OCI-LY7 (cell line): ENCODE measurements at regions not wholly inside any gene's neighbourhood (a gene's known extent, or its start where the extent isn't known, plus 50 kb on each side); places are given as distances from the start of the nearest gene placed in this dataset.

Experiments
- BruUV-seq: library from RNA; stranded (reverse); fragments of 400-500 nt; replicated peaks from 2 replicates; lab custom pipeline; 2021; lab: Mats Ljungman, UMichigan
- CTCF ChIA-PET: fragments of 300-600 bp; sonication (Branson Sonifier 250); formaldehyde crosslinking; loops from one replicate; lab custom pipeline; 2022; ENCODE audit warnings: antibody characterized with exemption; ENCODE audit not compliant: unreplicated experiment; lab: Charles Lee
- POLR2A ChIA-PET: fragments of 300-600 bp; sonication (Branson Sonifier 250); formaldehyde crosslinking; loops from one replicate; lab custom pipeline; 2022; ENCODE audit warnings: antibody characterized with exemption; lab: Charles Lee
- DNase-seq: peaks from one replicate; pipeline ENCODE4 v3.0.0-alpha.2; 2015; ENCODE audit warnings: low spot score
- H2AFZ ChIP-seq: fragments of 200-600 bp; sonication (generic), shearing (Covaris generic); 2 replicates; pipeline ENCODE4 v1.6.1; 2014; ENCODE audit warnings: mild to moderate bottlenecking, antibody characterized with exemption, low read length, moderate library complexity
- H3K27ac ChIP-seq: fragments of 200-600 bp; sonication (generic); 2 replicates; pipeline ENCODE4 v1.5.1; 2014; ENCODE audit warnings: mixed run types, low read depth, mild to moderate bottlenecking, moderate library complexity, low read length, inconsistent platforms; ENCODE audit not compliant: poor library complexity, severe bottlenecking
- H3K36me3 ChIP-seq: fragments of 200-600 bp; sonication (generic); 2 replicates; pipeline ENCODE4 v1.6.1; 2014; ENCODE audit warnings: mild to moderate bottlenecking, antibody characterized with exemption, low read length, moderate library complexity, mixed read lengths; ENCODE audit not compliant: insufficient read depth
- H3K4me1 ChIP-seq: fragments of 200-600 bp; sonication (generic); 2 replicates; pipeline ENCODE4 v1.5.1; 2014; ENCODE audit warnings: mild to moderate bottlenecking, low read length; ENCODE audit not compliant: insufficient read depth, poor library complexity, severe bottlenecking
- H3K4me2 ChIP-seq: fragments of 200-600 bp; sonication (generic); 2 replicates; pipeline ENCODE4 v1.6.1; 2014; ENCODE audit warnings: mild to moderate bottlenecking, low read length
- H3K4me3 ChIP-seq: fragments of 200-600 bp; sonication (generic); 2 replicates; pipeline ENCODE4 v1.5.1; 2014; ENCODE audit warnings: mild to moderate bottlenecking, low read depth, low read length; ENCODE audit not compliant: poor library complexity, severe bottlenecking
- H3K79me2 ChIP-seq: fragments of 200-600 bp; sonication (generic); 2 replicates; pipeline ENCODE4 v1.6.1; 2016; ENCODE audit warnings: low read depth, mild to moderate bottlenecking, low read length, moderate library complexity, mixed read lengths; ENCODE audit not compliant: insufficient read depth
- H3K9me2 ChIP-seq: fragments of 200-600 bp; sonication (generic); 2 replicates; pipeline ENCODE4 v1.6.1; 2016; ENCODE audit warnings: mild to moderate bottlenecking, low read length, mixed read lengths; ENCODE audit not compliant: insufficient read depth
- H3K9me3 ChIP-seq: fragments of 200-600 bp; sonication (generic); 2 replicates; pipeline ENCODE4 v1.6.1; 2014; ENCODE audit warnings: mild to moderate bottlenecking, mixed run types, low read length, mixed read lengths
- H4K20me1 ChIP-seq: fragments of 200-600 bp; sonication (generic); 2 replicates; pipeline ENCODE4 v1.6.1; 2014; ENCODE audit warnings: mild to moderate bottlenecking, antibody characterized with exemption, low read length, moderate library complexity, mixed read lengths; ENCODE audit not compliant: insufficient read depth
- CTCF ChIP-seq: fragments of 200-600 bp; sonication (generic); conservative IDR thresholded peaks from 2 replicates; pipeline ENCODE4 v1.5.1; 2014; ENCODE audit warnings: mild to moderate bottlenecking, antibody characterized with exemption, low read length, moderate library complexity, mixed read lengths
- EZH2phosphoT487 ChIP-seq: fragments of 200-600 bp; sonication (generic); IDR thresholded peaks from 2 replicates; pipeline ENCODE4 v1.6.1; 2018; ENCODE audit warnings: low read depth, borderline replicate concordance, mild to moderate bottlenecking, mixed run types, antibody characterized with exemption, low read length, moderate library complexity, mixed read lengths
- intact Hi-C: fragments of 100-400 bp; cut with micrococcal nuclease; formaldehyde crosslinking; loops from one replicate; pipeline ENCODE4 v1.10.0; 2022; ENCODE audit not compliant: unreplicated experiment

DNA sequence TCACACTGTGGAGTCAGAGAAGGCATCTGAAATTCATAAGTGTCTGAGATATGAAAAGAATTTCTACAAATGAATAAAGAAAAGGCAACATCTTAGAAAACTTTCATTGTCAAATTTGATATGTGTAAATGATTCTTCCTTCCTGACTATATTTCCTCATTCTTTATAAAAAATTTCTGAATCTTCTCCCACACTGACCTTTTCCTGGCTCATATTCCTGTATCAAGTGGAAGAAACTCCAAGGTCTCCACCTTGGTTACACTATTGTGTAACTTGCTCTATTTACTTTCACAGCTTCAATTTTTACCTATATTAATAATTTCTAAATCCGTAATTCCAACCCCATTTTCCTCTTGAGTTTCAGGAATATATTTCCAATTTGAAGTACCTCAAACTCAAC, 93.5 kb upstream of the FBXL7 start:
- no peak for DNase-seq
- Histone ChIP-seq H4K20me1 (no peaks in the 10 kb centered on the region), H3K9me2 (no peaks in the 10 kb centered on the region), H3K79me2 (no peaks in the 10 kb centered on the region), H2AFZ (no peak overlapping the region), H3K36me3 (no peaks in the 10 kb centered on the region), H3K27ac (no peak overlapping the region), H3K4me2 (no peak overlapping the region), H3K4me3 (no peak overlapping the region), H3K9me3 (no peaks in the 10 kb centered on the region), H3K4me1 (no peaks in the 10 kb centered on the region)
- BruUV-seq, result no TSS peak
- CTCF ChIA-PET, result no interaction called here
- intact Hi-C loops, result no loop called here
- TF ChIP-seq CTCF (no peak), EZH2phosphoT487 (no peak)
- POLR2A ChIA-PET, result no interaction called here

GRCh38 chr5:15393146-15393545, 106.8 kb upstream of the FBXL7 start:
- no peaks in the 10 kb centered on the region for H3K36me3 ChIP-seq
- H3K79me2 ChIP-seq, result no peaks in the 10 kb centered on the region
- TF ChIP-seq CTCF, result no peak
- no peak for TF ChIP-seq EZH2phosphoT487
- CTCF ChIA-PET, result no interaction called here
- H3K9me3 ChIP-seq, result no peaks in the 10 kb centered on the region
- no peaks in the 10 kb centered on the region for H3K9me2 ChIP-seq
- H4K20me1 ChIP-seq, result no peaks in the 10 kb centered on the region
- no peaks in the 10 kb centered on the region for H3K4me1 ChIP-seq
- H3K4me2 ChIP-seq, result no peak overlapping the region
- no peak overlapping the region for H3K27ac ChIP-seq
- BruUV-seq, result no TSS peak
- H3K4me3 ChIP-seq, result no peak overlapping the region
- POLR2A ChIA-PET, result interaction anchor here (0.6 to 1.0 kb wide), 3 partner anchors 18 to 45 kb away, joined by 3 read pairs; no protein-coding TSS in a partner anchor
- DNase-seq, result no peak
- intact Hi-C loops, result no loop called here
- no peak overlapping the region for H2AFZ ChIP-seq

DNA sequence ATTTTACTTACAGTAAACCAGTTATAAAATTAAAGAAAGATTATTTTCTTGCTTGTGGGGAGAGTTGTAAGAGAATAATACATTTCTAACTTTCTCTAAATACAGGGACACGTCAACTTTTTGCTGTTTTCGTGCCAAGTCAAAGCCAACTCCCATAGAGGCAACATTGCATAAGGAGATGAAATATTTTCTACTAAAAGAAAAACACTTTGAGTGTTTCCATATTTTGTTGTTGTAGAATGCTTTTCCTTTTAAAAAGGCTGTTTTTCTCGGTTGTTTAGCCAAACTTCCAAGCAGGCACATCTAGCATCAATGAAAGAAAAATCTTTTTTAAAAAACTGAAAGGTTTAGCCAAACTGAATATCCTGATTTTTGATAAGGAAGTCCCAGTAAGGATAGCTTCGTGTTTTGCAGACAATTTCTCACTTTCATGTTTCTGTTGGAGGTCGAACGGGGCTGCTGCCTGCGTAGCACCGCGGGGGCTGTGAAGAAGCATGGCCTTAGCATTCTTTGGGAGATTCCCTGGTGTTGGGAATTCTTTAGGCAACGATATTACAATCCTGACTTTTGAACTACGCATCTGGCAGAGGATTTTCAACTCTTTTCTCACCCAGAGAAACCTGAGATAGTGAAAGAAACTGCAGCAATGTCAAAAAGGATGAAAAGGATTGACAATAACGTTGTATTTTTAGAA, 108.1 kb upstream of the FBXL7 start:
- Histone ChIP-seq H3K9me2 (no peaks in the 10 kb centered on the region), H4K20me1 (no peaks in the 10 kb centered on the region), H3K9me3 (no peaks in the 10 kb centered on the region), H3K4me2 (no peak overlapping the region), H3K27ac (no peak overlapping the region), H2AFZ (no peak overlapping the region), H3K4me1 (no peaks in the 10 kb centered on the region), H3K36me3 (no peaks in the 10 kb centered on the region), H3K79me2 (no peaks in the 10 kb centered on the region), H3K4me3 (no peak overlapping the region)
- intact Hi-C loops, result no loop called here
- ChIA-PET POLR2A (interaction anchor here (1.0 kb wide), 1 partner anchor 17 kb away, joined by 3 read pairs; no protein-coding TSS in a partner anchor), CTCF (no interaction called here)
- TF ChIP-seq CTCF (no peak), EZH2phosphoT487 (no peak)
- no TSS peak for BruUV-seq
- DNase-seq, result no peak
